Fibroblast of lung (primary cell): ENCODE measurements at regions not wholly inside any gene's neighbourhood (a gene's known extent, or its start where the extent isn't known, plus 50 kb on each side); places are given as distances from the start of the nearest gene placed in this dataset.

Experiments
- DNase-seq, 2 donors: peaks; one replicate each; pipeline versions ENCODE4 v3.0.0 to v3.0.0-alpha.2; 2010; ENCODE audit warnings: low read depth in 2 of 2
- H2AFZ ChIP-seq: 2 replicates; pipeline ENCODE4 v1.5.1; 2012; ENCODE audit warnings: low read length, control low read depth, inconsistent platforms
- H3K27ac ChIP-seq: 2 replicates; pipeline ENCODE4 v1.5.1; 2011; ENCODE audit warnings: low read length, control low read depth; ENCODE audit not compliant: insufficient read depth
- H3K27me3 ChIP-seq: 2 replicates; pipeline ENCODE4 v1.5.1; 2011; ENCODE audit warnings: mild to moderate bottlenecking, low read length; ENCODE audit not compliant: control insufficient read depth, insufficient read depth
- H3K36me3 ChIP-seq: 2 replicates; pipeline ENCODE4 v1.5.1; 2011; ENCODE audit warnings: low read length; ENCODE audit not compliant: control insufficient read depth, insufficient read depth
- H3K4me1 ChIP-seq: 2 replicates; pipeline ENCODE4 v1.5.1; 2011; ENCODE audit warnings: low read length; ENCODE audit not compliant: control insufficient read depth, insufficient read depth; ENCODE audit errors: extremely low read depth
- H3K4me2 ChIP-seq: 2 replicates; pipeline ENCODE4 v1.5.1; 2011; ENCODE audit warnings: low read length, control low read depth; ENCODE audit not compliant: insufficient read depth; ENCODE audit errors: extremely low read depth
- H3K4me3 ChIP-seq, 4 experiments: fragments of 200-600 bp in 1 of 4; sonication (generic) in 1 of 4; replicated peaks in 1 of 4; 2 replicates each; pipeline ENCODE4 v1.5.1; 2011 to 2016; ENCODE audit warnings: low read length in 4 of 4, low read depth in 3 of 4, mild to moderate bottlenecking in 3 of 4, control low read depth in 2 of 4, inconsistent platforms in 1 of 4, mixed read lengths in 1 of 4; ENCODE audit not compliant: insufficient read depth in 1 of 4; ENCODE audit errors: control extremely low read depth in 1 of 4
- H3K79me2 ChIP-seq: 2 replicates; pipeline ENCODE4 v1.5.1; 2012; ENCODE audit warnings: mild to moderate bottlenecking, low read length, inconsistent platforms; ENCODE audit not compliant: control insufficient read depth, insufficient read depth
- H3K9ac ChIP-seq: 2 replicates; pipeline ENCODE4 v1.5.1; 2011; ENCODE audit warnings: mild to moderate bottlenecking, low read length, control low read depth; ENCODE audit not compliant: insufficient read depth
- H3K9me3 ChIP-seq: 2 replicates; pipeline ENCODE4 v1.5.1; 2012; ENCODE audit warnings: low read depth, low read length; ENCODE audit not compliant: control insufficient read depth, insufficient read depth
- H4K20me1 ChIP-seq: 2 replicates; pipeline ENCODE4 v1.5.1; 2011; ENCODE audit warnings: low read length; ENCODE audit not compliant: control insufficient read depth, insufficient read depth; ENCODE audit errors: extremely low read depth
- EZH2 ChIP-seq: IDR thresholded peaks from 2 replicates; pipeline ENCODE4 v1.5.1; 2012; ENCODE audit warnings: low read length, control low read depth, mild to moderate bottlenecking; ENCODE audit errors: missing control alignments
- TF ChIP-seq, protein P1 (sequence below), 2 donors: IDR thresholded peaks in 1 of 2; conservative IDR thresholded peaks in 1 of 2; 1 replicate in 1 of 2; 2 replicates in 1 of 2; pipeline ENCODE4 v1.5.1; 2011 to 2012; ENCODE audit warnings: low read length in 2 of 2, control low read depth in 1 of 2, inconsistent platforms in 1 of 2, low read depth in 1 of 2, mild to moderate bottlenecking in 1 of 2

DNA sequence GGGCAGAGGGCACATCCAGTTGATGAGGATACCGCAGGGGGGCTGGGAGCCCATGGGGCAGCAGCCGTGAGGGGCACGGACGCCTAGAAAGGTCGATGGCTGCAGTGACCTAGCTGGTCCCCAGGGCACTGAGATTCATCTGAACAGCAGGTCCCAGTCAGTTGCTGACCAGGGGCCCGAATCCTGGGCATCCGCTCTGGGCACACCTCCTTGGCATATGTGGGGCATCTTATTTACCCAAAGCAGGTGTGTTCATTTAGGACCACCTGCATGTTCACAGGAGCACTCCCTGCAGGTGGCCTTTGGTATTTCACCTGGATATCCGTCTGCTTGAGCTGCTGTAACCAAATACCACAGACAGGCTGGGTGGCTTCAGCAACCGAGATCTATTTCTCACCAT, 72.0 kb upstream of the ODC1 start:
- no peaks in the 10 kb centered on the region for H3K36me3 ChIP-seq
- H4K20me1 ChIP-seq, result no peaks in the 10 kb centered on the region
- no peak overlapping the region for H3K9ac ChIP-seq
- H3K9me3 ChIP-seq, result no peaks in the 10 kb centered on the region
- H3K4me1 ChIP-seq, result no peaks in the 10 kb centered on the region
- TF ChIP-seq, protein P1, sequence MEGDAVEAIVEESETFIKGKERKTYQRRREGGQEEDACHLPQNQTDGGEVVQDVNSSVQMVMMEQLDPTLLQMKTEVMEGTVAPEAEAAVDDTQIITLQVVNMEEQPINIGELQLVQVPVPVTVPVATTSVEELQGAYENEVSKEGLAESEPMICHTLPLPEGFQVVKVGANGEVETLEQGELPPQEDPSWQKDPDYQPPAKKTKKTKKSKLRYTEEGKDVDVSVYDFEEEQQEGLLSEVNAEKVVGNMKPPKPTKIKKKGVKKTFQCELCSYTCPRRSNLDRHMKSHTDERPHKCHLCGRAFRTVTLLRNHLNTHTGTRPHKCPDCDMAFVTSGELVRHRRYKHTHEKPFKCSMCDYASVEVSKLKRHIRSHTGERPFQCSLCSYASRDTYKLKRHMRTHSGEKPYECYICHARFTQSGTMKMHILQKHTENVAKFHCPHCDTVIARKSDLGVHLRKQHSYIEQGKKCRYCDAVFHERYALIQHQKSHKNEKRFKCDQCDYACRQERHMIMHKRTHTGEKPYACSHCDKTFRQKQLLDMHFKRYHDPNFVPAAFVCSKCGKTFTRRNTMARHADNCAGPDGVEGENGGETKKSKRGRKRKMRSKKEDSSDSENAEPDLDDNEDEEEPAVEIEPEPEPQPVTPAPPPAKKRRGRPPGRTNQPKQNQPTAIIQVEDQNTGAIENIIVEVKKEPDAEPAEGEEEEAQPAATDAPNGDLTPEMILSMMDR (conservative IDR thresholded peaks at IDR 0.05 in 1 of 2, IDR thresholded peaks at IDR 0.05 in 1 of 2; ENCODE audit: low read depth in 1 of 2, low read length in 2 of 2), result no peak
- no peak for TF ChIP-seq EZH2
- H2AFZ ChIP-seq, result no peak overlapping the region
- H3K27ac ChIP-seq, result no peak overlapping the region
- no peak overlapping the region for H3K4me3 ChIP-seq
- no peak for DNase-seq
- H3K27me3 ChIP-seq, result no peaks in the 10 kb centered on the region
- H3K4me2 ChIP-seq, result no peak overlapping the region
- no peaks in the 10 kb centered on the region for H3K79me2 ChIP-seq

DNA sequence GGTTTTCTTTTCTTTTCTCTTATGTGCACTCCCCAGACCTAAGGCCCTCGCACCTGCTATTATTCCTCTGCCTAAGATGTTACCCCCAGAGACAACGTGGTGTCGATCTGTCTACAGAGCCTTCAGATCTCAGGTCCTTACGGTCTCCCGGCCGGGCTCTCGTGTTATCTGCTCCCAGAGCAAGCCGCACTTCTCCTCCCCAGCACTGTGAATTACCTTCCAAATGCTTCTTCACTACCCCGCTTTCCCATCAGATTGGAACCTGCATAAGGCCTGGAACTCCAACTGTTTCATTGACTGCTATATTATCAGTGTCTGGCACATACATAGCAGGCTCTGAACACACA, 71.2 kb upstream of the ODC1 start:
- no peak for DNase-seq
- no peak overlapping the region for H3K27ac ChIP-seq
- no peaks in the 10 kb centered on the region for H3K79me2 ChIP-seq

DNA sequence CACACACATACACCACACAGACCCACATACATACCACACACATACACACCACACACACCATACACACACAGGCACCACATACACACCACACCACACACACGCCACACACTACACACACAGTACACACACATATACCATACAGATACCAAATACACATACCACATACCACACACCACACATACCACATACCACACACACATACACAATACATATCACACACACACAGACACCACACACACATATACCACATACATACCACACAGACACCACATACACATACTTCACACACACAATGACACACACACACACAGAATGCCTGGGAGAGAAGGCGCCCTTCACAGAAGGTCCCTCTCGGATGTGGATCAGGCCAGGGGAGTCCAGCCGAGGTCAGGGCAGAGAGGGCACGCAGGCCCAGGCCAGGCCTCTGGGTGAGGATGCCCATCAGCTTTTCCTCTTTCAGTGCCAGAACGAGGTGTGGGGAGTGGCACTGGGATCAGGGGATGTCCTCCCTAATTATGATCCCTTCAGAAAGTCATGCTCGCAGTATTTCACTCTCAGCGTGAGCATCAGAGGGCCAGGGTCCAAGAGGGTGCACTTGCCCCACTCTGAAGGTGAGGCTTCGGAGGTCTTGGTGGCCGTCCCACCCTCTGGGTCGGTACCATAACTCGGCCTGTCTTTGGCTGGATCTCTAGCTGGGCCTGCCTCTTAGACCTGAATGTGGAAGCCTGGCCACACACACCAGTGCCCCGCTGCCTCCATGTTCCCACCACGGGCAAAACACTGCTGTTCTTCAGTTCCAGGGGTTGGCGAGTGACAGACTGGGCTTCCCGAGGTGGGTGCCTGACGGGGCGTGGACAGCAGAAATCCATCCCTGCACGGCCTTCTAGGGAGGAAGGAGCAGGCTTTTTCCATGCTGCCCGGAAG, 70.6 kb upstream of the ODC1 start:
- H2AFZ ChIP-seq, result no peak overlapping the region
- no peak overlapping the region for H3K4me3 ChIP-seq
- TF ChIP-seq, protein P1 (conservative IDR thresholded peaks at IDR 0.05 in 1 of 2, IDR thresholded peaks at IDR 0.05 in 1 of 2; ENCODE audit: low read depth in 1 of 2, low read length in 2 of 2), result no peak
- TF ChIP-seq EZH2, result no peak
- DNase-seq, result no peak
- H3K36me3 ChIP-seq, result no peaks in the 10 kb centered on the region
- no peaks in the 10 kb centered on the region for H3K9me3 ChIP-seq
- no peak overlapping the region for H3K27ac ChIP-seq
- H3K9ac ChIP-seq, result no peak overlapping the region
- no peaks in the 10 kb centered on the region for H3K27me3 ChIP-seq
- H3K4me1 ChIP-seq, result no peaks in the 10 kb centered on the region
- no peaks in the 10 kb centered on the region for H4K20me1 ChIP-seq
- H3K79me2 ChIP-seq, result no peaks in the 10 kb centered on the region
- no peak overlapping the region for H3K4me2 ChIP-seq

More for the DNA sequence above, 71.2 kb upstream of the ODC1 start:
- Histone ChIP-seq H3K4me3 (no peak overlapping the region), H3K36me3 (no peaks in the 10 kb centered on the region), H3K27me3 (no peaks in the 10 kb centered on the region), H3K9me3 (no peaks in the 10 kb centered on the region), H3K9ac (no peak overlapping the region), H2AFZ (no peak overlapping the region), H3K4me2 (no peak overlapping the region), H3K4me1 (no peaks in the 10 kb centered on the region), H4K20me1 (no peaks in the 10 kb centered on the region)
- TF ChIP-seq, protein P1 (conservative IDR thresholded peaks at IDR 0.05 in 1 of 2, IDR thresholded peaks at IDR 0.05 in 1 of 2; ENCODE audit: low read depth in 1 of 2, low read length in 2 of 2), result no peak
